T-cell (primary cell): ENCODE measurements at regions not wholly inside any gene's neighbourhood (a gene's known extent, or its start where the extent isn't known, plus 50 kb on each side); places are given as distances from the start of the nearest gene placed in this dataset.

Experiments used
- ATAC-seq, 4 experiments: fragments of 200-7000 bp in 3 of 4; fragments of 150-1000 bp in 1 of 4; cut with Tn5 transposase; replicated peaks in 1 of 4; 1 replicate in 3 of 4; 2 replicates in 1 of 4; pipeline ENCODE4 v1.10.0; 2021; ENCODE audit warnings: moderate library complexity in 3 of 4, mild to moderate bottlenecking in 2 of 4, moderate number of reproducible peaks in 1 of 4
- CTCF ChIA-PET, 2 donors: fragments of 300-600 bp; sonication (Branson Sonifier 250); formaldehyde crosslinking; loops; one replicate each; lab custom pipeline; 2022; ENCODE audit warnings: antibody characterized with exemption in 2 of 2; lab: Charles Lee
- POLR2A ChIA-PET, 2 donors: fragments of 300-600 bp; sonication (Branson Sonifier 250); formaldehyde crosslinking; loops; one replicate each; lab custom pipeline; 2022; ENCODE audit warnings: antibody characterized with exemption in 2 of 2; lab: Charles Lee
- DNase-seq, 35 experiments: peaks; one replicate each; pipeline versions ENCODE4 v3.0.0 to v3.0.0-alpha.2; 2013 to 2023
- H3K27ac ChIP-seq: one replicate; pipeline ENCODE4 v1.5.1; 2013; ENCODE audit warnings: low read length
- H3K27me3 ChIP-seq, 2 experiments: replicated peaks in 1 of 2; 1 replicate in 1 of 2; 2 replicates in 1 of 2; pipeline versions ENCODE4 v1.6.1 to v1.7.0; 2013; ENCODE audit warnings: low read length in 1 of 2, mixed read lengths in 1 of 2; ENCODE audit not compliant: control insufficient read depth in 2 of 2, insufficient read depth in 2 of 2; ENCODE audit errors: extremely low read depth in 1 of 2
- H3K36me3 ChIP-seq, 2 donors: 1 replicate in 1 of 2; 2 replicates in 1 of 2; pipeline versions ENCODE4 v1.6.1 to v1.7.0; 2013; ENCODE audit warnings: low read length in 1 of 2; ENCODE audit not compliant: control insufficient read depth in 2 of 2, insufficient read depth in 1 of 2; ENCODE audit errors: extremely low read depth in 1 of 2
- H3K4me1 ChIP-seq, 2 experiments: 1 replicate in 1 of 2; 2 replicates in 1 of 2; pipeline versions ENCODE4 v1.6.1 to v1.7.0; 2013; ENCODE audit warnings: low read length in 2 of 2, mixed read lengths in 1 of 2; ENCODE audit not compliant: insufficient read depth in 2 of 2, control insufficient read depth in 1 of 2; ENCODE audit errors: extremely low read depth in 1 of 2
- H3K4me3 ChIP-seq, 2 donors: 1 replicate in 1 of 2; 2 replicates in 1 of 2; pipeline versions ENCODE4 v1.5.1 to v1.7.0; 2013; ENCODE audit warnings: mild to moderate bottlenecking in 2 of 2, low read length in 1 of 2, moderate library complexity in 1 of 2; ENCODE audit not compliant: control insufficient read depth in 1 of 2; ENCODE audit errors: extremely low read depth in 1 of 2
- H3K9me3 ChIP-seq: 2 replicates; pipeline ENCODE4 v1.7.0; 2013
- H3K27ac Mint-ChIP-seq, 2 donors: one replicate each; pipeline ENCODE4 v1.8.0; 2020 to 2021; ENCODE audit warnings: mild to moderate bottlenecking in 2 of 2, mixed read lengths in 2 of 2
- H3K27me3 Mint-ChIP-seq, 2 donors: one replicate each; pipeline ENCODE4 v1.8.0; 2021 to 2022; ENCODE audit warnings: mixed read lengths in 2 of 2
- H3K36me3 Mint-ChIP-seq: one replicate; pipeline ENCODE4 v1.8.0; 2021; ENCODE audit warnings: mixed read lengths
- H3K4me1 Mint-ChIP-seq, 3 donors: one replicate each; pipeline ENCODE4 v1.8.0; 2020 to 2022; ENCODE audit warnings: mixed read lengths in 3 of 3, mild to moderate bottlenecking in 1 of 3
- H3K4me3 Mint-ChIP-seq, 3 donors: one replicate each; pipeline ENCODE4 v1.8.0; 2020 to 2022; ENCODE audit warnings: mild to moderate bottlenecking in 3 of 3, mixed read lengths in 3 of 3, moderate library complexity in 3 of 3
- H3K9me3 Mint-ChIP-seq, 3 donors: one replicate each; pipeline ENCODE4 v1.8.0; 2020 to 2022; ENCODE audit warnings: mixed read lengths in 3 of 3
- WGBS: methylation state at CpG from one replicate; pipeline ENCODE4 v1.1.5; 2013; ENCODE audit warnings: missing lambda C conversion rate; ENCODE audit not compliant: insufficient coverage; 5-methylcytosine and 5-hydroxymethylcytosine counted together

- Histone ChIP-seq H3K4me1 (no peaks in the 10 kb centered on the region), H3K36me3 (no peaks in the 10 kb centered on the region), H3K4me3 (no peak overlapping the region), H3K27ac (no peak overlapping the region), H3K27me3 (no peaks in the 10 kb centered on the region), H3K9me3 (no peaks in the 10 kb centered on the region)
- DNase-seq (no peak), ATAC-seq (no peak)
- peaks cover 0 to 6% (median 0%) of the 10 kb centered on the region in 3 donors for H3K9me3 Mint-ChIP-seq
- H3K27ac Mint-ChIP-seq: no peak overlapping the region
- no peaks in the 10 kb centered on the region for H3K27me3 Mint-ChIP-seq
- no peaks in the 10 kb centered on the region for H3K4me1 Mint-ChIP-seq
- no CpG with 5 or more reads among the region's 2 CpGs for WGBS
- no peak overlapping the region for H3K4me3 Mint-ChIP-seq
- H3K36me3 Mint-ChIP-seq: no peaks in the 10 kb centered on the region
- POLR2A ChIA-PET: no interaction called here
- CTCF ChIA-PET: no interaction called here
Observed at GRCh38 chr4:127131527-127131926, 501.2 kb upstream of the INTU start.

DNA sequence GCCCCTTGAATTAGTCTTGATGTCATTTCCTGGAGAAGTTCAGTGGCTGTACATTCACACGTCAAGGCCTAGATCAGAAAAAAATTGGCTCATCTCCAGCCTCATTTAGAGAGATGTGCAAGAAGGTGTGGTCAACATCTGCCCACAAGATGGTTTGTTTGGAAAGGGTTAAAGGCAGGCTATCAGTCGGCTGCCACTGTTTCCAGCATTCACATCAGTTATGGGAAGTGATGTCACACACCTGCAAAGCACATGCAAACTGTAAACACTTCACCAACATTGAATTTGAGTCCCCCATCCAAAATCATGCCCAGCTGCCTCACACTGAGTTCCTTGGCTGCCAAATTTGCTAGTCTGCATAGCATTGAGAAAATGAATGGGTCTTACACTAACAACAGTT, 498.3 kb upstream of the INTU start:
- H3K9me3 Mint-ChIP-seq: no peaks in the 10 kb centered on the region
- Histone ChIP-seq H3K36me3 (no peaks in the 10 kb centered on the region), H3K4me1 (no peaks in the 10 kb centered on the region), H3K27ac (no peak overlapping the region), H3K9me3 (no peaks in the 10 kb centered on the region), H3K4me3 (no peak overlapping the region), H3K27me3 (no peaks in the 10 kb centered on the region)
- no peak for ATAC-seq
- no peak overlapping the region for H3K27ac Mint-ChIP-seq
- DNase-seq: no peak
- no peaks in the 10 kb centered on the region for H3K36me3 Mint-ChIP-seq
- no peak overlapping the region for H3K4me3 Mint-ChIP-seq
- no peaks in the 10 kb centered on the region for H3K4me1 Mint-ChIP-seq
- H3K27me3 Mint-ChIP-seq: no peaks in the 10 kb centered on the region
- CTCF ChIA-PET: no interaction called here
- WGBS: 10% methylated on average over 2 of the region's 2 CpGs
- POLR2A ChIA-PET: no interaction called here

- Mint-ChIP-seq H3K27me3 (no peaks in the 10 kb centered on the region), H3K4me1 (no peaks in the 10 kb centered on the region), H3K27ac (no peak overlapping the region), H3K9me3 (peaks cover 0 to 4% (median 0%) of the 10 kb centered on the region in 3 donors), H3K4me3 (no peak overlapping the region), H3K36me3 (no peaks in the 10 kb centered on the region)
- POLR2A ChIA-PET: no interaction called here
- WGBS: no CpG with 5 or more reads among the region's 4 CpGs
- DNase-seq: no peak
- Histone ChIP-seq H3K9me3 (no peaks in the 10 kb centered on the region), H3K4me1 (no peaks in the 10 kb centered on the region), H3K27me3 (no peaks in the 10 kb centered on the region), H3K27ac (no peak overlapping the region), H3K36me3 (no peaks in the 10 kb centered on the region), H3K4me3 (no peak overlapping the region)
- no peak for ATAC-seq
- CTCF ChIA-PET: no interaction called here
Observed at GRCh38 chr4:127138586-127138985, 494.2 kb upstream of the INTU start.

DNA sequence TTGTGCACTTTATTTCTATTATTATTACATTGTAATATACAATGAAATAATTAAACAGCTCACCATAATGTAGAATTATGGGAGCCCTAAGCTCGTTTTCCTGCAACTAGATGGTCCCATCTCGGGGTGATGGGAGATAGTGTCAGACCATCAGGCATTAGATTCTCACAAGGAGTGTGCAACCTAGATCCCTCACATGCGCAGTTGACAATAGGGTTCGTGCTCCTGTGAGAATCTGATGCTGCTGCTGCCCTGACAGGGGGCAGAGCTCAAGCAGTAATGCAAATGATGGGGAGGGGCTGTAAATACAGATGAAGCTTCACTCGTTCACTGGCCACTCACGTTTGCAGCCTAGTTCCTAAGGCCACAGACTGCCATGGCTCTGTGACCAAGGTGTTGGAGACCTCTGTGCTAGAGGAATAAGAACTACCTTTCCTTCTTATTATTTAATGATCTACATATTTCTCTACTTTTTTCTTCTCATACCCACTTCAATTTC, 492.9 kb upstream of the INTU start:
- 53% methylated on average over 5 of the region's 6 CpGs for WGBS
- Histone ChIP-seq H3K27me3 (no peaks in the 10 kb centered on the region), H3K9me3 (no peaks in the 10 kb centered on the region), H3K4me1 (no peaks in the 10 kb centered on the region), H3K27ac (no peak overlapping the region), H3K4me3 (no peak overlapping the region), H3K36me3 (no peaks in the 10 kb centered on the region)
- no peak overlapping the region for H3K4me3 Mint-ChIP-seq
- no peaks in the 10 kb centered on the region for H3K4me1 Mint-ChIP-seq
- H3K9me3 Mint-ChIP-seq: peaks cover 0 to 4% (median 0%) of the 10 kb centered on the region in 3 donors
- CTCF ChIA-PET: interaction anchor here in 1 of 2 donors (0.6 kb wide), 1 partner anchor 17 kb away, joined by 3 read pairs; no protein-coding TSS in a partner anchor
- POLR2A ChIA-PET: no interaction called here
- DNase-seq (no peak), ATAC-seq (no peak)
- H3K27ac Mint-ChIP-seq: no peak overlapping the region
- no peaks in the 10 kb centered on the region for H3K27me3 Mint-ChIP-seq
- no peaks in the 10 kb centered on the region for H3K36me3 Mint-ChIP-seq

GRCh38 chr4:127140306-127140705, 492.5 kb upstream of the INTU start:
- Mint-ChIP-seq H3K4me3 (no peak overlapping the region), H3K27ac (no peak overlapping the region), H3K4me1 (no peaks in the 10 kb centered on the region), H3K36me3 (no peaks in the 10 kb centered on the region), H3K9me3 (peaks cover 0 to 4% (median 0%) of the 10 kb centered on the region in 3 donors), H3K27me3 (no peaks in the 10 kb centered on the region)
- H3K36me3 ChIP-seq: no peaks in the 10 kb centered on the region
- H3K27ac ChIP-seq: no peak overlapping the region
- no peaks in the 10 kb centered on the region for H3K4me1 ChIP-seq
- ATAC-seq: no peak
- WGBS: no CpG with 5 or more reads among the region's 3 CpGs
- H3K4me3 ChIP-seq: no peak overlapping the region
- no peak for DNase-seq
- CTCF ChIA-PET: interaction anchor here in 1 of 2 donors (0.6 kb wide), 1 partner anchor 18 kb away, joined by 3 read pairs; no protein-coding TSS in a partner anchor
- no peaks in the 10 kb centered on the region for H3K9me3 ChIP-seq
- POLR2A ChIA-PET: no interaction called here
- H3K27me3 ChIP-seq: no peaks in the 10 kb centered on the region

GRCh38 chr4:127141856-127142255, 490.9 kb upstream of the INTU start:
- Histone ChIP-seq H3K9me3 (no peaks in the 10 kb centered on the region), H3K4me3 (no peak overlapping the region), H3K27ac (no peak overlapping the region), H3K27me3 (no peaks in the 10 kb centered on the region), H3K4me1 (no peaks in the 10 kb centered on the region), H3K36me3 (no peaks in the 10 kb centered on the region)
- ATAC-seq: no peak
- ChIA-PET POLR2A (no interaction called here), CTCF (no interaction called here)
- H3K9me3 Mint-ChIP-seq: peaks cover 0 to 4% (median 0%) of the 10 kb centered on the region in 3 donors
- H3K36me3 Mint-ChIP-seq: no peaks in the 10 kb centered on the region
- no peak overlapping the region for H3K4me3 Mint-ChIP-seq
- no peak overlapping the region for H3K27ac Mint-ChIP-seq
- no peaks in the 10 kb centered on the region for H3K4me1 Mint-ChIP-seq
- DNase-seq: no peak
- no CpG with 5 or more reads among the region's 1 CpG for WGBS
- no peaks in the 10 kb centered on the region for H3K27me3 Mint-ChIP-seq
